ENCODE measurements at regions not wholly inside any gene's neighbourhood (a gene's known extent, or its start where the extent isn't known, plus 50 kb on each side); places are given as distances from the start of the nearest gene placed in this dataset.

GRCh38 chr10:127797339-127797738 is 60.4 kb downstream of the FOXI2 start:
- peak; percentile 9 for DNase-seq (ENCODE audit: low spot score)

- DNase-seq (ENCODE audit: low spot score): no peak
Observed at GRCh38 chr10:127798111-127798510, 61.1 kb downstream of the FOXI2 start.

GRCh38 chr10:127801302-127801701 is 64.3 kb downstream of the FOXI2 start:
- no peak for DNase-seq (ENCODE audit: low spot score)

- DNase-seq (ENCODE audit: low spot score): no peak
Observed at GRCh38 chr10:127802531-127803095, 65.6 kb downstream of the FOXI2 start.

GRCh38 chr10:127804696-127805095 is 67.7 kb downstream of the FOXI2 start:
- no peak for DNase-seq (ENCODE audit: low spot score)

GRCh38 chr10:127805950-127806349 is 69.0 kb downstream of the FOXI2 start:
- DNase-seq (ENCODE audit: low spot score): no peak

- DNase-seq (ENCODE audit: low spot score): no peak
Observed at GRCh38 chr10:127812041-127812440, 75.1 kb downstream of the FOXI2 start.

GRCh38 chr10:127813290-127813689 is 76.3 kb downstream of the FOXI2 start:
- no peak for DNase-seq (ENCODE audit: low spot score)

- DNase-seq (ENCODE audit: low spot score): no peak
Observed at GRCh38 chr10:127815147-127815546, 77.6 kb downstream of the CLRN3 start.

- DNase-seq (ENCODE audit: low spot score): no peak
Observed at GRCh38 chr10:127824826-127825225, 67.9 kb downstream of the CLRN3 start.

- DNase-seq (ENCODE audit: low spot score): no peak
Observed at GRCh38 chr10:127826154-127826725, 66.5 kb downstream of the CLRN3 start.

GRCh38 chr10:127827354-127828140 is 65.2 kb downstream of the CLRN3 start:
- no peak for DNase-seq (ENCODE audit: low spot score)

Data from germinal center (tissue), 1 donor.